ENCODE measurements at regions not wholly inside any gene's neighbourhood (a gene's known extent, or its start where the extent isn't known, plus 50 kb on each side); places are given as distances from the start of the nearest gene placed in this dataset.

DNA sequence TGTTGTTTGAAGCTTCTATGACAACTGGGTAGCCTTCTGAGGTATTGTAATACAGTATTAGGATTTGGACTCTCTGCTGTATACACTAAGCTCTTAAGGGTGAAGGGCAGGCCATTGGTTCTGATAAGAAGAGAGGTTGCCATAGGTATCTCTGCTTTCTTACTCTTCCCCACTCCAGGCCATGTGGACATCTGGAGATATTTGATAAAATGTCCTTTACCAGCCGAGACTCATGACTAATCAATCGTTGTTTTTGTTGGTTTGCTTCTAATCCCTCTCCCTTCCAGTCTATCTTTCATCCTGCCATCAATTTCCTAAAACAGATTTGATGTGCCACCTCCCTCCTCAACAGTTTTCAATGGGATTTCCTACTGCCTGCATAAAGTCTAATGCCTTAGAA, 64.6 kb upstream of the WDR26 start:
- BruUV-seq (replicated peaks): no TSS peak
- peak overlapping the region; percentile 68 for H3K9ac ChIP-seq (ENCODE audit: low read length)

DNA sequence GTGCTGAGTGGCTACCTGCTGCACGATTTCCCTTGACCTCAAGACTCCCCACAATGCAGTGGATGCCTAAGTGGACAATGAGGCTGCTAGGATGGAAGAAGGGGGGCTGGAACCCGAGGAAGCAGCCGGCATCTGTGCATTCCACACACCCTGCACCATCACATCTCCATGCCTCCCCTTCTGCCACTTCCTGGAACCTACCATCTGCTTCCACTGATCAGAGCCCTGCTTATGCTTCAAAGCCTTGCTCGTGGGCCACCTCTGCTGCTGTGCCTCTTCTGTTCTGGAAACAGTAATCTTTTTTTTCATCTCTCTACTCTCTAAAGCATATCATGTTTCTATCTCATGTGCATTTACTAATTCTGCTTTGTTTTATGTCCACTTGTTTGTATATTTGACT, 66.2 kb upstream of the WDR26 start:
- CTCF ChIA-PET: no interaction called here
- H3K79me2 ChIP-seq (ENCODE audit: low read length): no peaks in the 10 kb centered on the region
- H3K9ac ChIP-seq (ENCODE audit: low read length): no peak overlapping the region
- POLR2A ChIA-PET (ENCODE audit: unreplicated experiment): no interaction called here
- intact Hi-C loops (cut with micrococcal nuclease): no loop called here
- peaks cover 55% of the 10 kb centered on the region for H3K4me1 ChIP-seq (ENCODE audit: insufficient read depth, low read length)
- ATAC-seq: no peak
- no peak overlapping the region for H2AFZ ChIP-seq (ENCODE audit: low read length)
- no peak overlapping the region for H3K27ac ChIP-seq (ENCODE audit: low read length)
- H3K36me3 ChIP-seq (ENCODE audit: low read depth, low read length): no peaks in the 10 kb centered on the region
- no peak overlapping the region for H3K4me3 ChIP-seq (ENCODE audit: low read length)
- no peaks in the 10 kb centered on the region for H3K9me2 ChIP-seq (replicated peaks; ENCODE audit: low read length)
- no peaks in the 10 kb centered on the region for H4K20me1 ChIP-seq (ENCODE audit: low read length)
- H3F3A ChIP-seq (ENCODE audit: low read length, unreplicated experiment): peaks cover 14% of the 10 kb centered on the region
- no peak overlapping the region for H3K4me2 ChIP-seq (ENCODE audit: low read length)
- H3K27me3 ChIP-seq (ENCODE audit: low read length): no peaks in the 10 kb centered on the region
- peaks cover 5% of the 10 kb centered on the region; the same call in 1 of the 2 replicates for H3K9me3 ChIP-seq (ENCODE audit: low read length)
- TF ChIP-seq EZH2 (IDR thresholded peaks at IDR 0.05; ENCODE audit: low read length, unreplicated experiment) (no peak), EZH2phosphoT487 (IDR thresholded peaks at IDR 0.05; ENCODE audit: borderline replicate concordance, low read length) (no peak)
- TF ChIP-seq, protein P1, sequence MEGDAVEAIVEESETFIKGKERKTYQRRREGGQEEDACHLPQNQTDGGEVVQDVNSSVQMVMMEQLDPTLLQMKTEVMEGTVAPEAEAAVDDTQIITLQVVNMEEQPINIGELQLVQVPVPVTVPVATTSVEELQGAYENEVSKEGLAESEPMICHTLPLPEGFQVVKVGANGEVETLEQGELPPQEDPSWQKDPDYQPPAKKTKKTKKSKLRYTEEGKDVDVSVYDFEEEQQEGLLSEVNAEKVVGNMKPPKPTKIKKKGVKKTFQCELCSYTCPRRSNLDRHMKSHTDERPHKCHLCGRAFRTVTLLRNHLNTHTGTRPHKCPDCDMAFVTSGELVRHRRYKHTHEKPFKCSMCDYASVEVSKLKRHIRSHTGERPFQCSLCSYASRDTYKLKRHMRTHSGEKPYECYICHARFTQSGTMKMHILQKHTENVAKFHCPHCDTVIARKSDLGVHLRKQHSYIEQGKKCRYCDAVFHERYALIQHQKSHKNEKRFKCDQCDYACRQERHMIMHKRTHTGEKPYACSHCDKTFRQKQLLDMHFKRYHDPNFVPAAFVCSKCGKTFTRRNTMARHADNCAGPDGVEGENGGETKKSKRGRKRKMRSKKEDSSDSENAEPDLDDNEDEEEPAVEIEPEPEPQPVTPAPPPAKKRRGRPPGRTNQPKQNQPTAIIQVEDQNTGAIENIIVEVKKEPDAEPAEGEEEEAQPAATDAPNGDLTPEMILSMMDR (conservative IDR thresholded peaks at IDR 0.05; ENCODE audit: low read depth, low read length): no peak
- BruUV-seq (replicated peaks): no TSS peak
- no peak for DNase-seq

More for the DNA sequence above, 64.6 kb upstream of the WDR26 start:
- H3F3A ChIP-seq (ENCODE audit: low read length, unreplicated experiment): peaks cover 14% of the 10 kb centered on the region
- peak overlapping the region; percentile 89 for H3K27ac ChIP-seq (ENCODE audit: low read length)
- no peaks in the 10 kb centered on the region for H4K20me1 ChIP-seq (ENCODE audit: low read length)
- intact Hi-C loops (cut with micrococcal nuclease): no loop called here
- ChIA-PET CTCF (no interaction called here), POLR2A (ENCODE audit: unreplicated experiment) (interaction anchor here (0.6 to 1.0 kb wide), 2 partner anchors 44 to 142 kb away, joined by 3 to 4 read pairs; no protein-coding TSS in a partner anchor)
- no peaks in the 10 kb centered on the region for H3K27me3 ChIP-seq (ENCODE audit: low read length)
- DNase-seq: peak; percentile 39
- H3K36me3 ChIP-seq (ENCODE audit: low read depth, low read length): no peaks in the 10 kb centered on the region
- no peaks in the 10 kb centered on the region for H3K79me2 ChIP-seq (ENCODE audit: low read length)
- no peak for ATAC-seq
- TF ChIP-seq, protein P1 (conservative IDR thresholded peaks at IDR 0.05; ENCODE audit: low read depth, low read length): no peak
- TF ChIP-seq EZH2 (IDR thresholded peaks at IDR 0.05; ENCODE audit: low read length, unreplicated experiment): no peak
- no peak for TF ChIP-seq EZH2phosphoT487 (IDR thresholded peaks at IDR 0.05; ENCODE audit: borderline replicate concordance, low read length)
- no peaks in the 10 kb centered on the region for H3K9me2 ChIP-seq (replicated peaks; ENCODE audit: low read length)
- H2AFZ ChIP-seq (ENCODE audit: low read length): peak overlapping the region; percentile 62
- peak overlapping the region; percentile 48; the same call in 1 of the 2 replicates for H3K4me3 ChIP-seq (ENCODE audit: low read length)
- peak overlapping the region; percentile 69 for H3K4me2 ChIP-seq (ENCODE audit: low read length)
- H3K4me1 ChIP-seq (ENCODE audit: insufficient read depth, low read length): peaks cover 50% of the 10 kb centered on the region
- peaks cover 5% of the 10 kb centered on the region; the same call in 1 of the 2 replicates for H3K9me3 ChIP-seq (ENCODE audit: low read length)

DNA sequence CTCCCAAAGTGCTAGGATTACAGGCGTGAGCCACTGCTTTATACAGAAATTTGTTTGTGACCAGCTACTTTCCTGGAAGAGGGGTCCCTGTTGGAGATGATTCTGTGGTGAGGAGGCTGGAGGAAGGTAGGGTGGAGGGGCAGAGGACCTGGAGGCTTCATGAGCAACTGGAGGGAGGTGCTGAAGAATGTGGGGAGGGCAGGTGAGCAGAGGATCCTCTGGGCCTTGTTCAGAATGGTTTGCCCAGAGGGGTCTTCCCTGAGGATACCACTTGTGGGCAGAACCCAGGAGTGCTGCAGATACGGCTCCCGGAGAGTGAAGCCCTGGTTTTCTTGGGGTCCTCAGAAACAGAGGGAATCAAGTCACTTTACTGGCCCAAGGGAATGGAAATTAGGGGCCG, 67.2 kb upstream of the WDR26 start:
- no peak overlapping the region for H2AFZ ChIP-seq (ENCODE audit: low read length)
- H4K20me1 ChIP-seq (ENCODE audit: low read length): no peaks in the 10 kb centered on the region
- no peaks in the 10 kb centered on the region for H3K27me3 ChIP-seq (ENCODE audit: low read length)
- H3K36me3 ChIP-seq (ENCODE audit: low read depth, low read length): no peaks in the 10 kb centered on the region
- no peaks in the 10 kb centered on the region for H3K79me2 ChIP-seq (ENCODE audit: low read length)
- intact Hi-C loops (cut with micrococcal nuclease): loop anchor here (2.0 kb wide), 2 partner anchors 45 to 69 kb away; no protein-coding TSS in a partner anchor
- H3K9me2 ChIP-seq (replicated peaks; ENCODE audit: low read length): no peaks in the 10 kb centered on the region
- H3K4me2 ChIP-seq (ENCODE audit: low read length): no peak overlapping the region
- H3K9me3 ChIP-seq (ENCODE audit: low read length): peaks cover under 1% of the 10 kb centered on the region; the same call in 1 of the 2 replicates
- TF ChIP-seq EZH2 (IDR thresholded peaks at IDR 0.05; ENCODE audit: low read length, unreplicated experiment) (no peak), EZH2phosphoT487 (IDR thresholded peaks at IDR 0.05; ENCODE audit: borderline replicate concordance, low read length) (no peak)
- TF ChIP-seq, protein P1 (conservative IDR thresholded peaks at IDR 0.05; ENCODE audit: low read depth, low read length): no peak
- H3F3A ChIP-seq (ENCODE audit: low read length, unreplicated experiment): peaks cover 14% of the 10 kb centered on the region
- ChIA-PET CTCF (no interaction called here), POLR2A (ENCODE audit: unreplicated experiment) (no interaction called here)
- no peak overlapping the region for H3K9ac ChIP-seq (ENCODE audit: low read length)
- H3K27ac ChIP-seq (ENCODE audit: low read length): no peak overlapping the region
- H3K4me3 ChIP-seq (ENCODE audit: low read length): no peak overlapping the region
- no peak for DNase-seq
- BruUV-seq (replicated peaks): no TSS peak
- peaks cover 55% of the 10 kb centered on the region for H3K4me1 ChIP-seq (ENCODE audit: insufficient read depth, low read length)
- ATAC-seq: no peak

All from PC-3 (cell line).